TTC549 (cell line): ENCODE measurements at regions not wholly inside any gene's neighbourhood (a gene's known extent, or its start where the extent isn't known, plus 50 kb on each side); places are given as distances from the start of the nearest gene placed in this dataset.
"Not testable (repeated sequence)": the region's sequence is repeated elsewhere in the genome, so short reads cannot be mapped to it uniquely, and the experiment has no call there.

ENCODE experiments used
- FAIRE-seq: peaks from 2 replicates; lab custom pipeline; 2012; peaks lifted over from hg19 to GRCh38; lab: Jason Lieb, UNC

DNA sequence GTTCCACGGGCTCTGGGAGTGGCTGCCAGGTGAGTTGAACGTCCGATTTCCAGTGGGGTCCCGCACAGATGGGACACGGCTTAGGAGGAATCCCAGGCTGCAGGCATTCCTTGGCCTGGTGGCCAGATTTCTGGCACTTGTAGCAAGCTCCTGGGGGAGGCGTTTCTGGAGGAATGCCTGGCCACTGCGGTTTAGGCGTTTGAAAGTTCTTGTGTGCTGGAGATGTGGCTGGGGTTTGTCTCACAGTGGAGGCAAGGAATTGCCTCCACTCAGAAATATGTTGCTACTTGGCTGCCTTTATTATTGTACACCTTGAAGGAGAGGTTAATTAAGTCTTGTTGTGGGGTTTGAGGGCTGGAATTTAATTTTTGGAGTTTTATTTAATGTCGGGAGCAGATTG lies 583.3 kb upstream of the MDGA2 start:
- not testable (repeated sequence) for FAIRE-seq

DNA sequence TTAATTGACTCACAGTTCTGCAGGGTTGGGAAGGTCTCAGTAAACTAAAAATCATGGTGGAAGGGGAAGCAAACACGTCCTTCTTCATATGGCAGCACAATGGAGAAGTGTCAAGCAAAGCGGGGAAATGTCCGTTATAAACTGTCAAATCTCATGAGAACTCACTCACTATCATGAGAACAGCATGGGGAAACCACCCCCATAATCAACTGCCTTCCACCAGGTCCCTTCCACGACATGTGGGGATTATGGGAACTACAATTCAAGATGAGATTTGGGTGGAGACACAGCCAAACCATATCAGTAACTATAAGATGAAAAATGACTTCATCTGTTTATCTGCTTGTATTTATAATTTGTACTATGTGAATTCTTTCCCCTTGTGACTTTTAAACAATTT lies 577.6 kb upstream of the MDGA2 start:
- no peak for FAIRE-seq

DNA sequence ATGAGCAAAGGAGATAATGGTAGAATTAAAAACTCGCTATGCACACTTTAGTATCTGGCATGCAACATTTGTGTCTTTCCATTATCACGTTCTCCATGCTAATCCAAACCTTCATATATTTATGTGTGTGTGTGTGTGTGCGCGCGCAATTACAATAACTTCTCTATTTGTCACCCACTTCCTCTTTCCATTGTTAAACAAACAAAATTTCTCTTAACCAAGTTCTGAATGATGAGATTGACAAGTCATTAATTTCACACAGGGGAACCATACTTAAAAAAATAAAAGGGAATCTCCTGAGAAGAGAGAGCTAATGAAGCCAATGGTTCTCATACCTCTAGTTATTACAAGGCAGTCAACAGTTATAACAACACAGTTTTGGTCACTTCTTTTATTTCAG lies 575.9 kb upstream of the MDGA2 start:
- no peak for FAIRE-seq

DNA sequence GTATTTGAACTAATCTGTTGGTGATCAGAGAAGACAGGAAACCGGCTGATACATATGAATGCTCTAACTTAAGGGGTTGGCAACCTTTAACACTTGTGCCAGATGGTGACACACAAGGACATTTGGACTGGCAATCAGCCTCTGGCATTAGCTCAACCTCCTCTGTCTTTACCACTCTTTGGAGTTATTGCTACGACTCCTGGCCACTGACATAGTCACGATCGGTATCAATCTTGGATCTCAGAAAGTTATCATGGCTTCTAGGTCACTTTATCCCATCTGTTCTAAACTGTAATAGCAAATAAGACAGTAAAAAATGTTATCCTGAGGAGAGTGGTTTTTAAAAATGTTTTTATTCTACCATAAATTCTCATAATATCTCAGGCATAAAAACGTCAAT lies 575.2 kb upstream of the MDGA2 start:
- no peak for FAIRE-seq

DNA sequence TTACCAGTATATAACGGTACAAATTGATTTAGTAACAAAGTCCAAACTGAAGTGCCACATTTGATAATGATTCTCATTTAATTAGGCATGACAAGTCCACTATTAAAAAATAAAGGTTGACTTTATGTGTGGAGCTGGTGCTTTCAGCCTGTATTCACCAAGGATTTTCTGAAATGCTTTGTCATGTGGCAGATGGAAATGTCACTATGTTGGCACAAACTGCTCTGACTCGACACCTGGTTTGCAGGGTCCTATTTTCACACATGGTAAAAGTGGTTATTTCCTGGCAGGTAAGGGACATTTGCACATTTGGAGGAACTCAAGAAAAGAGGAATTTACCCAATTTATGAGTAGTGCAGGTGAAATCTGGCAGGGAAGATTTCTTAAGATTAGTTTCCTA lies 572.6 kb upstream of the MDGA2 start:
- no peak for FAIRE-seq

DNA sequence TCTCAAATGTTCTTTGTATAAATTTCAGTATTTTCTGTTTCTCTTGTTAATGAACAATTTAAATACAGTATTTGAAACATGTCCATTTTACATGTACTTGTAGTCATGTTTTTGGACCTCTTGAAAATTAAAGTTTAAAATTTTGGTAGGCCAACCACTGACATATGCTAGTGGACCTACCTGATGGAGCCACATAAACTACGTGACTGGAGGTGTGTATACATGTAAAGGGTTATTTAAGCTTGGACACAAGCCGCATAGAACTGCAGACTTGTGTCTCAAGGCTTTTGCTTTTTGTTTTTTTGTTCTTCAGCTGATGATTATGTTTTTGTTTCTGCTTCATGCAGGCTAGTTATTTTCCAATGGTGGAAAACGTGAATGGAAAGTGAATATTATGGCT lies 568.5 kb upstream of the MDGA2 start:
- no peak for FAIRE-seq

DNA sequence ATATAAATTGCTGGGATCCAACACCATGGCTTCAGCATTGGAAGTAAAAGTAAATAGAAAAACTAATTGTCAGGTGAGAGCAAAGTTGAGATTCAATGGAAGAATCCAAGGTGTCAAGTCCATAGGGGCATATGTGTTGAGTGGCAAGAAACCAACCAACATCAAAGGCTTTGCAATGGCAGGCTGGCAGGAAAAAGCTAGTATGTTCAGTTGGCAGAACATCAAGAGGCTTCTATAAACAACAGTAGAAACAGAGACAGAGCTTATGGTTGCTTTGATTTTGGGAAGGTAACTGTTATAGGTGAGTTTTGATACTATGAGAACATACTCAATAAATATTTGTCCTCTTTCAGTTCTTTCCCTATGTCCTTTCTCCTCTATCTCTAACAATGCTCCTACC lies 553.7 kb upstream of the MDGA2 start:
- no peak for FAIRE-seq

DNA sequence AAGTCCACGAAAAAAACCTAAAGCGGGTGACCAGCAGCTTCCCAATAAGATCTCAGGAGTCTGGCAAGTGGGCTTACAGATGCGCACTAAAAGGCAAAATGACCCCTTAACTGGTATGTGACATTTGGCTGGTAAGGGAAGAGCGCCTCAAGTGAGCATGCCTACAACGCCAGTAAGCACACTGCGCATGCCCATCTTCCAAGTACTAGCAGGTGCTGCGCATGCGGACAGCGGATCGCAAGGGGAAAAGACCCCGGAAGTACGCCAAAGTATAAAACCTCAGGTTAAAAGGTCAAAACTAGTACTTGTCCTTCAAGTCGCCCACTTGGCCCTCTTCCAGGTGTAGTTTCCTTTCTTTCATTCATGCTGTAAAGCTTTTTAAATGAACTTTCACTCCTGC lies 518.5 kb upstream of the MDGA2 start:
- FAIRE-seq, result no peak

DNA sequence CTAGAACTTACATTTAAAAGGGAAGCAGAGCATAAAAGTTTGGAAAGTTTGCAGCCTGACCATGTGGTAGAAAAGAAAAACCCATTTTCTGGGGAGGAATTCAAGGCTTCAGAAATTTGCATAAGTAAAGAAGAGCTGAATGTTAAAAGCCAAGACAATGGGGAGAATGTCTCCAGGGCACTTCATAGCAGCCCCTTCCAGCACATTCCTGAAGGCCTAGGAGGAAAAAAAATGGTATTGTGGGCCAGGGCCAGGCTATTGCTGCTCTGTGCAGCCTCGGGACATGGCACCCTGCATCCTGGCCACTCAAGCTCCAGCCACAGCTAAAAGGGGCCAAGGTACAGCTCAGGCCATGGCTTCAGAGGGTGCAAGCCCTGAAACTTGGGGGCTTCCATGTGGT lies 474.2 kb upstream of the MDGA2 start:
- FAIRE-seq, result not testable (repeated sequence)

DNA sequence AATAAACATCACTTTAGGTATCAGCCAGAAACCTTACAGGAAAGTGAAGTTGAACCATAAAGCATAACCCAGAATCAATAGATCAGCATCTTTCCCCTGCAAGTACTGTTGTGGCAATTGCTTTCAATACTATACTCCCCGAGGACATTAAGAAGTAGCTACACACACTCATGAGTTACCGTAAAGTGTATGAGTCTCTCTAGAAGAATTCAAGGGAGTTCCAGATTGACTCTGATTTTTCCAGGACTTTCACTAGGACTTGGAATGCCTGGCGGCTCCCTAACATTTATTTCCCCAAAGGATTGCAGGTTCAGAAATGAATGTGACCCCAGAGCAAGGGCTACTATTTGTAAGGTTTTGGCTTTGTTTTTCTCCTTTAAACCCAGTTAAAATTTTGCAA lies 465.4 kb upstream of the MDGA2 start:
- no peak for FAIRE-seq

DNA sequence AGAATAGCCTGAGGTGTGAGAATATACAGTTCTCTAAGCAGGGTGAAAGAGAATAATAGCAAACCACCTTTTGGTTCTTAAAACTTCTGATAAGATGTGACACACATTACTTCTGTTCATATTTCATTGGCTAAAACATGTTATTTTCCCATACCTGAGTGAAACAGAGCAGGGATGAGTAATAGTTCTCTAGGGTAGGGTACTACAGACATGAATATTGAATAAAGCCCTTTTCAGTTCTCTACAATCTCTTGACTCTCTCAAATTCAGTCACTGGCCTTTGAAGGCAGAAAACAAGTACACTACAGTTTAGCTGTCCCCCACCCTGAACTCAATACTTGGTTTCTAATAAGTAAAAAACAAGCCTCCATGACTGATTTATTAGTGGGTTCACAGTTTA lies 454.1 kb upstream of the MDGA2 start:
- FAIRE-seq, result no peak

DNA sequence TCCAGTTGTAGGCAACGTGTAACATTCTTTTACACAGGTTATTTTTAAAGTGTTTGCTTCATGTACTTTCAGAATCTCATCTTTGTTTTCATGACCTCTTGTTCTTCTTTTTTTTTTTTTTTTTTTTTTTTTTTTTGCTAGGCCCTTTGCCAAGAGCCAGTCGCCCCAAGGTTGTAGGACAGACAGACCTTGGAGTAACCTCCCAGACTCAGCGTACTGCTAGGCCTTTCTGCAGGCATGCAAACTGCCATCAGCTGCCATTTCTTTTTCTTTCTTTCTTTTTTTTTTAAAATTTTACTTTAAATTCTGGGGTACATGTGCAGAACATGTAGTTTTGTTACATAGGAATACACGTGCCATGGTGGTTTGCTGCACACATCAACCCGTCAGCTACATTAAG lies 452.3 kb upstream of the MDGA2 start:
- no peak for FAIRE-seq

DNA sequence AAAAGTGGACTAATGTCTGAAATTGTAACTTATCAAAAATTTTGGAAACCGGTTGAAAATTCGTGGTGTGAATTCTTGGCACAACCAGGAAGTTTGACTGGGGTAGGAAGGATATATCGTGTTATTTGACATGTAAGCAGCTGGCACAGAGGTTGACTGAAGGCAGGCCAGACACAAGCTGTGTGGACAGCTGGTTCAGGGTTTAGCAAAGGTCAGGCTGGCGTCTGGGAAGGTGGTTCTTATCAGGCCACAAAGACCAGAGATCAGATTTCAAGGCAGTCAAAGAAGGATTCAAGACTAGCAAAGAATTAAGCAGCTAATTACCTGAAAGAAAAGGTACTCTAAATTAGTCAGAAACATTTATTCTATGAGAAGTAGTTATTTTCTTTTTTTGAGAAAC lies 450.2 kb upstream of the MDGA2 start:
- FAIRE-seq, result no peak

DNA sequence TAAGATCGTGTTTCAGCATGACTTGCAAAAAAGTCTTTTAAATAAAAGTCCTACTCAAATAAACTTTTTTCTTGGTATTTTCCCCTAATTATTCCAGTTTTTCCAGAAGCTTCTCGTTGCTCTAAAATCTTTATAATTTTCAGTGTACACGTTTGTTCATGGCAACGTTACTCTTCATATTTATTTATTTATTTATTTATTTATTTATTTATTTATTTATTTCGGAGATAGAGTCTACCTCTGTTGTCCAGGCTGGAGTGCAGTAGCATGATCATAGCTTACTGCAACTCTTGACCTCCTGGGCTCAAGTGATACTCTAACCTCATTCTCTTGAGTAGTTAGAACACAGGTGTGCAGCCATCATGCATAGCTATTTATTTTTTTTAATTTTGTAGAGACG lies 438.3 kb upstream of the MDGA2 start:
- no peak for FAIRE-seq

DNA sequence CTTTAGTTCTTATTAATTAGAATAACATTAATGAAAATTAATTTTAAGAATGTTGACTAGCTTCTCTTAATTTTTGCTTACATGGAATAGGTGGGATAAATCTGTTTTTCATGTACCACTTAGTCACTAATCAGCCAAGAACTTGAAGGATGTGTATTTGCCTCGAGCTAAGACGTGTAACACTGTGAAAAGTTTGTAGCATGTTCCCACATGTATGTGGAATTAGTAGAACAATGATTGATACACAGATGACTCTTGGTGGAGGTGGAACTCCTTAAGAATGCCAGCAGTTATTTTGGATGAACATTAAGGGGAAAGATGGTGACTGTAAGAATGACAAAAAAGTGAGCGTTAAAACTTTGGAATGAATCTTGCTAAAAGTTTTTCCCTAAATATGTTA lies 435.7 kb upstream of the MDGA2 start:
- FAIRE-seq, result no peak

DNA sequence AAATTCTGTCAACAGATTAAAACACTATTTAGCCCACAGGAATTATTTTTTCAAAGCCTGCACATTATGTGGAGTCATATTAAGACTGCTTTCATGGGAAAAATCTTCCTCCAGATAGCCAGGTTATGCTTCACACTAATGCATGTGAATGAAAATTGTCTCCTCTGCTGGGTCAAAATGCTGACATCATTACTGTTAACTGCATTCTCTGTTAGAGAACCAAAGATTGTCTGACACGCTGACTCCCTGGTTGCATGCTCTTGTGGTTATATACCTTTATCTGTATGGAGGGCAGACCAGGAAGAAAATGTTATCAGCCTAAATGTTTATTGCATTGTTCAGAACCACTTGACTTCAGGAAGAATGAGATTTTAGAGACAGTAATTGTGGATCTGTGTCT lies 432.2 kb upstream of the MDGA2 start:
- FAIRE-seq, result no peak

DNA sequence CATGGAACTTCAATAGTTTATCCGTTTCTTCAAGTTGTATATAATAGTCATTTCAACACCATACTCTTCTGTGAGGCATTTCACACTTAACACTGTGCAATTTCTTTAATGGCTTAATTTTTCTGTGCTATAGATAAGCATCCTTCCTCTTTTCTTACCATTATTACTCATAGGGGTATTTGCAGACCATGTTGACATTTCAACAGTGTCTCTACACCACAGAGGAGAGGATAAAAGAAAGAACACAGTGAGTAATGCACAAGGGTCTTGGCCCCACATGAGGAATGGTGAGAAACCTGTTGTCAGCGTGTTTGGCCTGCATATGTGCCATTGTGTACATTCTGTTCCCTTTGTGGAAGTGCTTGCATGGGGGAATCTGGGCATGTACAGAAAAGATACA lies 421.5 kb upstream of the MDGA2 start:
- FAIRE-seq, result no peak

DNA sequence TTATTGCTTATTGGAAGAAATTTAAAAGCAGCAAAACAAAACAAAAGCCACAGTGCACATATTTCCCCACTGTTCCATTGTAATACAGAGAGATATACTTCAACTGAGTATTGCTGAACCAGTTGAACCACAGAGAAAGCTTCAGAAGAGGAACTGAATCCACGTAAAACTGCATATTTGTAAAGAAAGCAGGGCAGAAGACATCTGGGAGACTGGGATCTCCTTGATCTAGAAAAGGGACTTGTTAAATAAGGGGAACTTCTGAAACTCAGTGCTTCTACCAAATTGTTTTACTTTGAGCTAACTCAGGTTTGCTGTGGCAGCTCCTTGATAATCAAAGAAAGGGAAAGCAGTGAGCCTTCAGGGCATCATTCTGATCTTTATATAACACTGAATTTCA lies 411.1 kb upstream of the MDGA2 start:
- no peak for FAIRE-seq

DNA sequence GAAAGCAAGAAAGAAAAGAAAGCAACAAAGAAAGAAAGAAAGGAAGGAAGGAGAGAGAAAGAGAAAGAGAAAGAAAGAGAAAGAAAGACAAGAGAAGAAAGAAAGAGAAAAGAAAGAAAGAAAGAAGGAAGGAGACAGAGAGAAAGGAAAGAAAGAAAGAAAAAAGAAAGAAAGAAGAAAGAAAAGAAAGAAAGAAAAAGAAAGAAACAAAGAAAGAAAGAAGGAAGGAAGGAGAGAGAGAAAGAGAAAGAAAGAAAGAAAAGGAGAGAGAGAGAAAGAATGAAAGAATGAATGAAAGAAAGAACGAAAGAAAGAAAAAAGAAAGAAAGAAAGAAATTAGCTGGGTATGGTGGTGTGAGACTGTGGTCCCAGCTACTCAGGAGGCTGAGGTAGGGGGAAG lies 400.1 kb upstream of the MDGA2 start:
- no peak for FAIRE-seq

DNA sequence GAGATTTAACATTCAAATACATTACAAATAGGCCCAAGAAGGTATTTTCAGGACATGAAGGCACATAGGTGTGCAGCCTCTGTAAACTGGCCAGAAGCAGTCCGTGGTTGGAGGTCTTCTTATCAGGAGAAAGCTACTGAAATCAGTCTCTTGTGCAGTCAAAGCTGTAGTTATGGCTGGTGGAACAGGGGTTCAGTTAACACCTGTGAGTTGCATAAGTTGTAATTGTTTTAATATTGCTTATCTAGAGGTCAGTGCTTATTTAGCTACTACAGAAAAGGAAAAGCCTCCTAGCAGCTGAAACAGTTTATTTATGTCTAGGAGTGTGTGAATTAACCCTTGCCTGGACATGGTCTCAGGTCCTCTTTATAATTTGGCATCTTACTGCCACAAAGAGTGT lies 377.6 kb upstream of the MDGA2 start:
- FAIRE-seq, result no peak

DNA sequence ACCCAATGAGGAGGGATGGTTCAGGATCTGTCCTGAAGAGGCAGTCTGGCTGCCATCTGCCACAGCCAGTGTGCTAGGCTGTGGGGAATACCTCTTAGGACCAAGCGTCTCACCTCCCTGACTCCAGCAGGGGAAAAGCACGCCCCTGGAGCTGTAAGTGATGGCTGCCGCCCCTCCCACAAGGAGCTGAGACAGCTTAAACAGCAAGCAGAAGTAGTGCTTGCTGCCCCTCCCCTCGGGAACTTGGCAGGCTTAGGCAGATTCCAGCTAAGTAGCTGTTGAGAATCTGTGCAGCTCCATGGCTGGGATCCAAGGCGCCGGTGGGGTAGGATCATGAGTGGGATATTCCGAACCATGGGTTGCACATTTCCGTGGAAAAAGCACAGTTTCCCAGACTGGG lies 360.4 kb upstream of the MDGA2 start:
- no peak for FAIRE-seq

DNA sequence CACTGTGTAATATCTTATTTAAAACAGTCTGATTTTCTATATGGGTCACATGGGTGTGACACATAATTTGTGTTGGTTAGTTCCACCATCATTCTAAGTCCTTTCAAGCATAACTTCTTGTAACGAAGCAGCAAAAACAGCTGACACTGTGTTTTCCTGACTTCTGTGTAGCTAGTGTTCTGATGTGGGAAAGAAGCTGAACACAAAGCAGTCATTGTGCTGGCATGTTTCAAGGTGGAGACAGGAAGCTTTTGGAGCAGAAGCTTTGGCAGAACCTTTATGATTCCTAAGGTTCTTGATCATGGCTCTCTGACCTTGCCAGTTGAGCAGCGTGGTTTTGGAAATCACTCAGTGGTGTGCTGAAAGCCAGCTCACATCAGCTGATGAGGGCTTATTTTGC lies 351.7 kb upstream of the MDGA2 start:
- FAIRE-seq, result no peak

DNA sequence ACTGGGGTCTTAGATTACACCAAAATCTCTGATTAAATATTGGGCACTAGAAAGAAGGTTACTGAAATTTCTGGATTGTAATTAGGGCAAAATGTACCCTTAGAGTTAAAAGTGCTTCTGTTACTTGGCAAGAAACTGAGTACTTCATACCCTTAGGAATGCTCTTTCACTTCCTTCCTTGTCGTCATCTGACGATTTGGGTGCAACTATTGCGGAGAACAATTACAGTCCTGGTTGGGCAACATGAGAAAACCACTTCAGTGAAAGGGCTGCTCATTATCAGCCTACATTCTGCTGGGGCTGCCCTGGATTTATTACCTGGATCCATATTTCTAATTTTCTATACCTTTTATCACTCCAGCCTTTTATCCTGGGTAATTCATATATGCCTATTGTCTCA lies 348.5 kb upstream of the MDGA2 start:
- FAIRE-seq, result no peak

DNA sequence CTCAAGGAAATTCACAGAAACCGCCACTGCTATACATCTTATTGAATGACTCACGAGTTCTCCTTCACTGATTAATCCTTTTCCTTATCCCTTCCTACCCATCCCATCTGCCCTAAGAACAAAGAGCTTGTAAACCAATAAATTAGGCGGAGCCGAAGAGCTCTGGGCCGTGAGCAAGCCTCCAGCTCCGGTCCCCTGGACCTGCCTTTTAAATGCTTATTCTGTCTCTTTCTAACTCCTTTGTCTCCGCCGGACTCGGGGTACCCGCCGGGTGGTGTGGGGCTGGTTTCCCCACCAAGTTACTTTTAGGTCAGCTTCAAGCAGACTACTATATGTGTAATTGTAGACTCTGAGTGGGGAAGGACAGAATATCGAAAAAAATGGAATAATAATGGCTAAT lies 336.1 kb upstream of the MDGA2 start:
- not testable (repeated sequence) for FAIRE-seq

DNA sequence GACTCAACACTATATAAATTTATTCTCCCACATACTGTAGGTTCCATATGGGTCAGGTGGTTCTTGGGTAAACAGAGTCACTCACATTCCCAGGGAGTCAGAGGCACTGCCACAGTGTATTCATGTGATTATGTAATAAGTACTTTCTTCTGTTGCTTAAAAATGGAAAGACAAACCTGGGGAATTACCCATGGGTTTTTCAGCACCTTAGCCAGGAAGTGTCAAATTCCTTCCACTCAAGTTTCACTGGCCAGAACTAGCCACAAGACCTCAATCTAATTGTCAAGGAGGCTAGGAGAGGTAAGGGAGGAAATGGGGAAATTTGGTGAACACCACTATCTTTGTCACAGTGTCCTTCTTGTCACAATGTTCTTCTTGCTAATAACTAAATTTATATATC lies 333.2 kb upstream of the MDGA2 start:
- FAIRE-seq, result no peak

DNA sequence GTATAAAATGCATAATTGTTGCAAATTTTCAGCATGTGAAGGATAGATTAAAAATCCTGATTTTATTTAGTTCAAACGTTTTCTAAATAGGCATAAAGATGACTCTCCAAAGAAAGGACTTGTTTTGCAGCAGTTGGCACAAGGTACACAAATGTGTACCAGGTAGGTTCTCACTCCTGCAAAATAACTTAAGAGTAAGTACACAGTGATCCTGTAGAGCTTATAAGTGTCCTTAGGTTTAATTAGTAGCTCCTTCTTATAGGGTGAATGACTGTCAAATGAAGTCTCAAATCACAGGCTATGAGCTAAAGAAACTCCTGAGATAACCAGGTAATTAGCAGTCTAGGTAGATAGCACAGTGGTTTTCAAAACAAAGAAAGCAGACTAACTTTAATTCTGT lies 330.6 kb upstream of the MDGA2 start:
- FAIRE-seq, result no peak
